NCI-H345 treated with DMSO at 0.1 percent for 48 hours (cell line): ENCODE measurements at regions not wholly inside any gene's neighbourhood (a gene's known extent, or its start where the extent isn't known, plus 50 kb on each side); places are given as distances from the start of the nearest gene placed in this dataset.
"Not testable (repeated sequence)": the region's sequence is repeated elsewhere in the genome, so short reads cannot be mapped to it uniquely, and the experiment has no call there.

ENCODE experiments used
- DNase-seq: peaks from one replicate; lab custom pipeline; 2025; ENCODE audit not compliant: unreplicated experiment; lab: John Stamatoyannopoulos, UW

DNA sequence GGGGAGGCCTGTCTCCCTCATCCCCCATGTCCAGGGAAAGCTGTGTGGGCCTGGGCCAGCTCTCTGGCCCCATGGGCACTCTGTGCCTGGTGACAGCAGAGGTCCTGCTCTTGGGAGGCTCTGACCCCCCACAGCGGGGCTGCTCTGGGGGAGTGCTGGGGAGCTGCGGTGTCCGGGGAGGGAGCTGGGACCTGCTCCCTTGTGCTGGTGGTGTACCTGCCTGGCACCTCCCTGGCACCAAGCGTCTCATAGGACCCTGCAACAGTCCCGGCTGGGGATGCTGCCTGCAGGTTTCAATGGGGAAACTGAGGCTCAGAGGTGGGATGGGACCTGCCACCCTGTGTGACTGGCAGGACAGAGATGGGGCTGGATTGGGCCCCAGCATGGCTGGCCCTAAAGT lies 111.3 kb downstream of the KIF26A start:
- DNase-seq = no peak

DNA sequence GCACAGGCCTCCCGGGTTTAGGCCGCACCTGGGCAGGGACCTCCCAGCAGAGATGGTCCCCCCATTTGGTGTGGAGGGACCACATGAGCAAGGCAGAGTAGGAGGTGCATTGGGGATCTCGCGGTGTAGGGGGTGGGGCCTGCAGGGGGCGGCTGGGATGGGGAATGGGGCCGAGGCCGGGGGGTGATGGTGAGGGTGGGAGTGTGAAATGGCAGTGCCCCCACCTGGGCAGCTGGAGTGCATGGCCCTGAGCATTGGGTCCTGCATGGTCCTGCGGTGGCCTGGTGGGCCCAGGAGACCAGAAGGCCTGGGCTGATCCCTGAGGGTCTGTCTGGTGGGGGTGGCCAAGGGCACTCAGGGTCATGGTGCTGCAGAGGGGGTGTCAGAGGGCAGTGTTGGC lies 111.8 kb downstream of the KIF26A start:
- no peak for DNase-seq

DNA sequence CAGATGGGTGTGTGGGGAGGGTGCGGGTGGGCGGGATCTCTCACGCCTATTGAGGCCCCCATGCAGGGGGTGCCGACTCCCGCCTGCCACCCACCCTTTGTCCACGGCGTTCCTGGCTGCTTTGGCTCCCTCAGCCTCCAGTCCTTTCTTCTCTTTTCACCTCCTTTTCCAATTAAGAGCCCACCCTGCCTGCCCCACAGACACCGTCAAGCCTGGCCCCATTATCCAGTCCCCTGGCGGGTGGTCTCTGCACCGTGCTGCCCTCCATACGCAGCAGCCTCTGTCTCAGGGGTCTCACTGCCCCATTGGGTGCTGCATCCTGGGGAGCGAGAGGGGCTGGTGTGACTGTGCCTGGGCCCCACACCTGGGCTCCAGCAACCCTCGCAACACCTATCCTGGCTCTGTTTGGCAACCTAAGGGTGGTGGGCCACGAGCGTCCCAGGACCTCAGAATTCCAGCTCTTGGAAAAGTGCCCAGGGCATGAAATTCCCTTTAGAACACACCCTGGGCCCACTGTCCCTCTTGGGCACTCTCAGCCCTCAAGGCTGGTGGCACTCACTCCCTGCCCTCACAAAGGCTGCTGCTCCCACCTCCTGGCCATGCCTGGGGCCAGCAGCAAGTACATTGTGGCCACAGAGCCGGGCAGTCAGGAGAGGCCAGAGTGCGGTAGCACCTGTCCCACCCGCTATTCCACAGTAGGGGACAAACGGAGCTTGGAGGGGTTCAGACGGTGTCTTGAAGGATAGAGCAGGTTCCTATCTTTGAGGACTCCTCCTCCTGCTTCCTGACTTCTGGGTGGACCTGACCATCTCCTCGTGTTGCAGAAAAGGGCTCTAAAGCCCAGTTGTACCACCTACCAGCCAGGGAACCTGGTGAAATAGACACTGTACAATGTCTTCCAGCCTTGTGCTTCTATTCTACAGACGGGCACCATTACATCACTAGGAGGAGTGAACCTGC lies 114.1 kb downstream of the KIF26A start:
- DNase-seq = no peak

DNA sequence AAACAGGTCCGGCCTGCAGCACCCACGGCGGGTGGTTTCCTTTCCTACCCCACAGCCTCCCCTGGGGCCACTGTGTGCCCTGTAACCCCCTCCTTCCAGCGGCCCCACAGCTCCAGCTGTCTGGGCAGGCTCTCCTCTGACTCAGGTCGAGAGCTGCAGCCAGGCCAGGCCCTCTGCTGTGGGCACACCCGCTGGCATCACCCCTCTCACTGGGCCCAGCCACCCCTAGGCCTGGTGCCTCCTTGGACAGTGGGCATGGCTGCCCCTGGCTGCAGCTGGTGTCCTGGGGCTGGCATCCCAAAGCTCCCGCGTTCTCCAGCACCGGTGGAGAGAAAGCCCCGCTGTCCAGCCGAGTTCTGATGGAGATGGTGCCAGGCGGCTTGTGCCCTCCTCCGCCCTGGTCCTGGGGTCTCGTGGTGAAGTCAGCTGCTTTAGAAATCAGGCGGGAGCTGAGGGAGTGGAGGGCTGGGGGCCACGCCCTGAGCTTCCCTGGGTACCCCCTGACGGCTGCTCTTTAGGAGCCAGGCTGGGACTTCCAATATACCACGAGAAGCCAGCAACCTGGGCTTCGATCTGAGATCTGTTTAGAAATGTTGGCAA lies 114.9 kb downstream of the KIF26A start:
- DNase-seq = no peak

DNA sequence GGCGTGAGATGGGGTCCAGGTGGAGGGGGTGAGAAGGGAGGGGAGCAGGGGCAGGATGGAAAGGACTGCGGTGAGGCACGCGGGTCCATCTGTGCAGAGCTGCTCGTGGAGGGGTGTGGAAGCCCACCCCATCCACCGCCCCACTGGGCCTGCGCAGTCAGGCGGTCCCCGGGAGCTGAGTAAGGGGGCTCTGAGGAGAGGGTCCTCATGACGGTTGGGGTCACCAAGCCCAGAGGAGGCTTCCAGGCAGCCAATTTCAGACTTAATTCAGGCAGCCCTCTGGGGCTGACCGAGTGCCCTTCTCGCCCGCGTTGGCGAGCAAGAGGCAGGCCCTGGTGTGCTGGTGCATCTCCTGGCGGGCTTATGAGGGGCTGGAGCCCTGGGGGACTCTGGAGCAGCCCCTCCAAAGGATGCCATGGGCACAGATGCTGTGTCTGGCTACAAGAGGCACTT lies 115.5 kb downstream of the KIF26A start:
- DNase-seq = no peak

DNA sequence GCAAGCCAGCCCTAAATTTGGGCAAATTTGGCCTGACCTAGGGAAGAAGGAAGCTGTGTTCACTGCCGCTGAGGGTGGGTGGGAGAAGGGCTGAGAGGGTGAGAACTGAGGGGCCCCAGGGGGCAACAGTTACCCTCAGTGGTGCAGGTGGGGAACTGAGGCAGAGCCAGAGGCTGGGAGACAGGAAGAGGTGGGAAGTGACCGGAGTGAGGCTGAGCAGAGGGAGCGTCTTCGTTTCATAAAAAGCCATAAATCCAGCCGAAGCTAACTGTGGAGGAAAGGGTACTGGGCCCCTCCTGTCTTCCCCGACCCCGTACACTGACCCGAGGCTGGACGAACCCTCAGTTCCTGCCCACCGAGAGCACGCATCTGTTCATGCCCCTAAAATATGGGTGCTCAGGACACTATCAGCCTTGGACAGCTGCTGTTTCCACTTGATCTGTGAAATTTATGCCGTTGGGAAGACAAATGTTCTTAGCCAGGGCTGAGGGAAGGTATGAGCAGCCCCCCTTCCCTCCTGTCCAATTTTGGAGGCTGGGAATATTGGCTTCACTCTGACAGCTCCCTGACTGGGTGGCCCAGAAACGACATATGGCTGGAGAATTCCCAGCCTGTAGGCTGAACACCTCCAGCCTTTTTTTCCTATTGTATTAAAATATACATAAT lies 116.5 kb downstream of the KIF26A start:
- DNase-seq = no peak

DNA sequence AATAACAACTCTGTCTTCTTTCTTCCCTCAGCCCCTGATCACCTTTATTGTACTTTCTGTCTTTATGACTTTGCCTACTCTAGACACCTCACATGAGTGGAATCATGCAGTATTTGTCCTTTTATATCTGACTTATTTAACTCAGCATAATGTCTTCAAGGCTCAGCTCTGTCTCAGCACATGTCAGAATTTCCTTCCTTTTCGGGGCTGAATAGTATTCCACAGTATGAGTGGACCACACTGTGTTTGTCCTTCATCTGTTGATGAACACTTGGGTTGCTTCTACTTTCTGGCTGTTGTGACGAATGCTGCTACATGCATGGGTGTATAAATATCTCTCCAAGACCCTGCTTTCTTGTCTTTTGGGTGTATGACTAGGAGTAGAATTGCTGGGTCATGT lies 117.6 kb downstream of the KIF26A start:
- DNase-seq = no peak

DNA sequence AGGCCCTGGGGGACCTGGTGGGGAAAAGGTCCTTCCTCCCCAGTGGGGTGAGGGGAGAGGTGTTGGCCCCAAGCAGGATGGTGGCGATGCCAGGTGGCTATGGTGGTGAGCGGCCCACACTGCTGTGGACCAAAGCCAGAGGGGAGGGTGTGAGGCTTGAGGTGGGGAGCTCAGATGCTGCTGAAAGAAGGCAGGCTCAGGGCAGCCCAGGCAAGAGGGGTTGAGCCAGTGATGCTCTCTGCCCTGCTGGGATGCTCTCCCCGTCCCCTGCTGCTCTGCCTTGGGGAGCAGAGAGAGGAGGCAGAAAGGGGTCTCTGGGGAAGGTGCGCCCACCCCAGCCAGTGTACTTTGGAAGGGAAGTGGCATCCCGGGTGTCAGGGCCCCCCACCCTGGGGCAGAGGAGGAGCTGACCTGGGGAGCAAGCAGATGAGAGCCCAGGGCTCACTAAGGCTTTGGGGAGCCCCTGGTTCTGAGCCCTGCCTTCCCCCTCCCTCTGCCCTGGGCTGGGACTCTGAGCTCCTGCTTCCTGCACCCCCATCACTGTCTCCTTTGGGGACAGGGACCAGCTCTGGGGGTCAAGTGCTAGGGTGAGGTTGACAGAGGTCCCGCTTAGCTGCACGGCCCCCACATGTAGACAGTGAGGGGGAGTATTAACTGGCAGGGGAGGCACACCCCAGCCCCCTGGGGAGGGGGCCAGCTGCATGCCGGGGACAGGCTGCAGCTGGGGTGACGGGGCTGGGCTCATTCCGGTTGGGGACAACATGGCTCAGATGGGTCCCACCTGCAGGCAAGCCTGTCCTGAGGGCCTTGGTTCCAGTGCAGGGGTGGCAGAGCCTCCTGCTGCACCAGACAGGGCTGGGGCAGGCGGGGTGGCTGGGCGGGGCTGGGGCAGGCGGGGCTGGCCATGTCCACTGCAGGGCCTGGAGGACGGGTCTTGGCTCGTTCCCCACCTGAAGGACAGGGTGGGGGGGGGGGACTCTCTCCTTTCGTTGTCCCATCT lies 124.4 kb downstream of the KIF26A start:
- no peak for DNase-seq

DNA sequence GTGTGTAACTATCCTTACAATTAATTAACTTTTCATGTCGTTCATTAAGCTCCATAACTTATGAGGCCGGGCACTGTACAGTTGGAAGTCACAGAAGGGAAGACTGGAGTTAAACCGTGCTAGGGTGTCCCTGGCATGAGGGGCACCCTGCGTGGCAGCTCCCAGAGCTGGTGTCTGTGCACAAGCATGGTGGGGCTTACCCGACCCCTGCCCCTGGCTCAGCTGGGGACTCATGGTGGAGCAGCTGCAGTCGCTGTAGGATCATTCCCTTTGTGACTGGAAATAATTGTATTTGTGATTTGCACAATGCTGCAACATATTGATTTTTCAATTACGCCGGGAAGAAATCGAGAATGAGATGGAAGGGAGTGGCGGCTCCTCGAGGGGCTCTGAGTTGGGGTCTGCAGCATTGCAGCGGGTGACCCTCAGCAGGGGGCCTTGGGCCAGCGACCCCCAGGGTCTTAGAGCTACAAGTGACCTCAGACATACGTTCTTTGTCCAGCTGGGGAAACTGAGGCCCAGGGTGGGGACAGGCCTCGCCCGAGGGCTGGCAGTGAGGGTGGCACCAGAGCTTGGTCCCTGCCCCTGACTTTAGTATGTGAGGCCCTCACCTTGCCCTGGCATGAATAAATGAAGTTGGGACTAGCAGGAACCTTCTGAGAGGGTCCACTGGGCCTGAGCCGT lies 125.4 kb downstream of the KIF26A start:
- no peak for DNase-seq

DNA sequence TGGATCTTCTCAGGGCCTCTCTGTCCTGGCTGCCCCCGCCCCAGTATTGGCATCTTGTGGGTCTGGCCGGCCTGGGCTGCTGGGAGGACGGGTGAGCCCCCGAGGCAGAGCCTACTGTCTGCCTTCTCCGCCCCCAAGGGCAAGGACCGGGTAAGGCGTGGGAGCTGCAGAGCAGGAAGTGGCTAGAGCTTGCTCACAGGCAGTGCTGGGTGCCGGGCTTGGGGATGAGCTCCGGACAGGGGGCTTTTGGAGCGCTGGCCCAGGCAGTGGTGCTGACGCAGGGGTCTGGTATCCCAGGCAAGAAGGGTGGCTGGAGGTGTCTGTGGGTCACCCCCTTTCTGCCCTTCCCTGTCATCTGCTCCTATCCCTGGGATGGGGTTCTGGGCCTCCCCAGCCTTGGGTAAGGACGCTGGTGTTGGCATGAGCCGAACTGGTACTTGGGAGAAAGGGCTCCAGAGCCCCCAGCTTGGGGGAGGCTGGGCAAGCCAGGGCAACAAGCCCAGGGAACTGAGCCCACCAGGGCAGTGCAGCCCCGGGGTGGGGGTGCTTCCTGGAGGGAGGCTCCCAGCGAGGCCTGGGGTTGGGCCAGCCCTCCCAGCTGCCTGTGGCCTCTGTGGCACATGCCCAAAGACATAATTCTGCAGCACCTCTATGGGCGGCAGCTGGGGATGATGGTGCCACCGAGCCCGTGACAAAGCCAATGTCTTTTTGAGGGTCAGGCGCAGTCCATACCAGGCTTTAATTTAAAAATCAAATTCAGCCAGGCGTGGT lies 126.3 kb downstream of the KIF26A start:
- DNase-seq = no peak

DNA sequence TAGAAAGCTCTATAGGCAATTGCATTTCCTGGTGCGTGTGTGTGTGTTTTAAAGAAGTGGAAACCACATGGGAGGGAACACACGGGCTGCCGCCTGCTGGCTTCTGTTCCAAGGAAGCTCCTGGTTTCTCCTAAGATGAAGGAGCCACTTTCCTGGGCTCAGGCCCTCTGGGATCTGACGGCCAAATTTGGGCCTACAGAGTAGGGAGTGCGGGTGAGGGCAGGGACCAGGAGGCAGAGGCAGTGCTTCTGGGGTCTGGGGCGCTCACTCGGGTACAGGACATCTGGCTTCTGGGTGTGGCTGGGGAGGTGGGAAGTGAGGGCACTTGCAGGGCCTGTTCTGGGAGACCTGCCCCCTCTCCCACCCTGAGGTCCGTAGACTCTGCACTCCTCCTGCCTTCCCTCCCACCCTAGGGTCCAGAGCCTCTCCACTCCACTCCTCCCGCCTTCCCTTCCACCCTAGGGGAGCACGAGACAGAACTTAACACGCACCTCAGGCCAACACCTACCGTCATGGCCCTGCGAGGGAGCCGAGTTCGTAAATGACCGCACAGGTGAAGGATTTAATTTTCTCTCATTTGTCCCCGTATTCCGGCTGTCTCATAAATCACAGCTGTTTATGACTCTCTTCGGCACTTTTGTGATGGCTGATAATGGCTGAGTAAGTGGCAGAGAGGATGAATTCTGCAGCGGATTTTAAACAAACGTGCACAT lies 127.7 kb downstream of the KIF26A start:
- no peak for DNase-seq

DNA sequence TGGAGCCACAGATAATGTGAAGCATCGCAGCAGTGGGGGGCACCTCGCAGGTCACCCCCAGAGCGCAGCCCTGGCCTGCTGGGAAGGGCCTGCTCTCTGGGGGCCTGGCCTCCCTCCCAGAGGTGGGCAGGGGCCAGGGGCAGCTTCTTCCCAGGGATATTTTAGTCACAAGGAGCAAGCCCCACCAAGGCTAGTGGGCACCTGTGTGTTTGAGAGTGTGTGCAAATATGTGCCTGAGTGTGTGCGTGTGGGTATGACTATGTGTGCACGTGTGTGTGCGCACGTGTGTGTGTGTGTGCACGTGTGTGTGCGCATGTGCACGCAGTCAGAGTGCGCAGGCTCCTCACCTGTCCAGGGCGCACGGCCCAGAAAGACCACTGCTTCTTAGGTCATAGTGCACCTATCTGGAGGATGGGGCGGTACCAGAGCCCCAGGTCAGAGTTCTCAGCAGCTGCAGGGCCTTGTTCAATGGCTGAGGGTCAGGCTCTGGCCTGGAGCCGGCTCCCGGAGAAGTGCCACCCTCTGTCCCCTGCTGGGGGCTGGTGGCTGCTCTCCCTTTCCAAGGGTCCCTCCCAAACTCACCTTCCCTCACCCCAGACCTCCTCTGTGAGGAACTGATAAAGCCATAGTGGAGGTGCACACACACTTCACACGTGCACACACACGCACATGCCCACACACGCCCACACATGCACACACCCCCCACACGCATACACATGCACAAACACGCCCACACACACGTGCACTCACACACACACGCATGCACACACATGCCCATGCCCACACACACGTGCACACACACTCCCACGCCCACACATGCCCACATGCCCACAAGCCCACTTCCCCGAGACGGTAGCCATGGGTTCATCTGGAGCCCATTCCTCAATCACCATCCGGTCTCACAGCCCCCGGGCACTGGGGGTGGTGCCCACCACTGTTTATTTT lies 128.5 kb downstream of the KIF26A start:
- no peak for DNase-seq

DNA sequence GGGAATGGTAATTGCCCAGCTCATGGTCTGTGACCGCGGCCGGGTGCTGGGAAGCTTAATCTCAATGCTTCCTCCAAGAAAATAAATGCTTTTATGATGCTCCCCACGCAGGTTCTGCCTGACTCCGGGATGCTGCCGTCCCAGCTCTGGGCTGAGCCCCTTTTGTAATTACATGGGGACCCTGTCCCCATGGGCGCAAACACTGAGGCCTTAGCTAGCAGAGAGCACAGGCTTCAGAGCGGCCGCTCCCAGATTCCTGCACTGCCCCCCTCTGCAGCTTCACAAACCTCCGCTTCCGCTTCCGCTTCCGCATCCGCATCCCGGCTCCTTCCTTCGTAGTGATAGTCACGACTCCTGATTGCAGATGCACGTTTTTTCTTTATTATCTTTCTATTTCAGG lies 129.5 kb downstream of the KIF26A start:
- DNase-seq = no peak

DNA sequence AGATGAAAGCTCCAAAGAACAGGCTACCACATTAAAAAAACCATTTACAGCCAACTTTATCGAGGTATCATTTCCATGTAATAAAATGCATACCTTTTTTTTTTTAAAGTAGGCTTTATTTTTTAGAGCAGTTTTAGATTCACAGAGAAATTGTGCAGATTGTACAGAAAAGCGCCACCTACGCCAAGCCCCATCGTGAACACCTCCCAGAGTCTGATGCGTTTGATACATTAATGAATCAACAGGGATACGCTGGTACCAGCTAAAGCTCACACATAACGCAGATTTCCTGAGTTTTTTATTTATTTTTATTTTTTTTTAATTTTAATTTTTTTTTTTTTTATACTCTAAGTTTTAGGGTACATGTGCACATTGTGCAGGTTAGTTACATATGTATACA lies 129.9 kb downstream of the KIF26A start:
- DNase-seq = no peak

DNA sequence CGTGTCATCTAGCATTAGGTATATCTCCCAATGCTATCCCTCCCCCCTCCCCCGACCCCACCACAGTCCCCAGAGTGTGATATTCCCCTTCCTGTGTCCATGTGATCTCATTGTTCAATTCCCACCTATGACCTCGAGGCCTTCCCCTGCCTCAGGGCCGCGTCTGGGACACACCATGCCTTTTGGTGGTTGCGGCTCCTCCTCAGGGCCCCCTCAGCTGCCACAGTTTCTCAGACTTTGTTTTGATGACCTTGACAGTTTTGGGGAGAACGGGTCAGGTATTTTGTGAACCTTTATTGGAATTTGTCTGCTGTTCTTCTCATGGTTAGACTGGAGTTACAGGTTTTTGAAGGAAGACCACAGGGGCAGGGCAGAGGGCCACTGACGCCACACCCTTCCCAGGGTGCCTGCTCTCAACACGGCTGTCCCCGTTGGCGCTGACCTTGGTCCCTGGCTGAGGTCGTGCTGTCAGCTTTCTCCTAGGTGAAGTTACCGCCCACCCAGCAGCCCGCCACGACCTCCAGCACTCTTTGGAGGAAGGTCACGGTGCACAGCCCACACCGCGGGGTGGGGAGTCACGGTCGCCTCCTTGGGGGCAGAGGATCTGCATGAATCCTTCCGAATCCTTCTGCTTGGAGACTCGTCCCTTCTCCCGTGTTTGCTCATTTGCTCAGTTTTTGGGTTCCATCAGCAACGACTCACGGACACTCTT lies 130.5 kb downstream of the KIF26A start:
- no peak for DNase-seq

DNA sequence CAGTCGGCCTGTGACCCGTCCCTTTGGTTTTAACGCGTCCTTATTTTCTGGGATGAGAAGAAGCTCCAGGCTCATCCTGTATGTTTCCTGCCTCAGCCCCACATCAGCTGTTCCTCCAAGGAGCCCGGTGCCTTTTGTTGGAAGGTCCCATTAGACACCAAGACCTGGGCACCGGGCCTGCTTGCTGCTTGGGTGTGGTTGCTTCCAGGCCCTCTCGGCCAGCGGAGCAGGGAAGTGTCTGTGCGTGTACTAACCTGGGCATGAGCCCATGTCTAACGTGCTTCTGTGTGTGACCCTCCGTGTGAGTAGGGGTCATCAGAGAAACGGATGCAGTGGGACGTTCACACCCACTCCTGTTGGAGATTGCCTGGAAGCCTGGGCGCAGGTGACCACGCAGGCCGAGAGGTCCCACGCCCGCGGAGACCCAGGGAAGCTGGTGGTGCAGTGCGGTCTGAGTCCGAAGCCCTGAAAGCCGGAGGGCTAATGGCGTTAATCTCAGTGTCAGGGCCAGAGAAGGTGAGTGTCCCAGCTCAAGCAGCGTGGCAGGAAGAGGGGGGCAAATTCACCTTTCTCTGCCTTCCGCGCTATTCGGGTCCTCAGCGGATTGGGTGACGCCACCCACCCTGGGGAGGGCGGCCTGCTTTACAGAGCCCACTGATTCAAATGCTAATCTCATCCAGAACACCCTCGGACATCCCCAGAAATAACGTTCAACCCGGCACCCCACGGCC lies 131.3 kb downstream of the KIF26A start:
- DNase-seq = not testable (repeated sequence)
